SK-MEL-5 (cell line): ENCODE measurements at regions not wholly inside any gene's neighbourhood (a gene's known extent, or its start where the extent isn't known, plus 50 kb on each side); places are given as distances from the start of the nearest gene placed in this dataset.

Experiments
- DNase-seq: peaks from one replicate; pipeline ENCODE4 v3.0.0-alpha.2; 2016; ENCODE audit warnings: low read depth, low spot score
- in situ Hi-C: cut with HindIII; loops from 2 replicates; pipeline ENCODE4 v1.10.0; 2016; ENCODE audit warnings: low sequenced_read_pairs, high pct_unique_total_duplicates, low pct_unique_long_range_greater_than_20kb

- no peak for DNase-seq
- in situ Hi-C loops, result no loop called here
Measured at GRCh38 chr16:19935694-19936093, 51.0 kb upstream of the GPRC5B start.
